HFF-Myc (cell line): ENCODE measurements at regions not wholly inside any gene's neighbourhood (a gene's known extent, or its start where the extent isn't known, plus 50 kb on each side); places are given as distances from the start of the nearest gene placed in this dataset.

ENCODE experiments used
- DNase-seq: peaks from one replicate; pipeline ENCODE4 v3.0.0-alpha.2; 2011; ENCODE audit warnings: low read depth; ENCODE audit errors: extremely low read depth
- H3K4me3 ChIP-seq: replicated peaks from 2 replicates; pipeline ENCODE4 v1.5.1; 2011; ENCODE audit warnings: low read depth, mild to moderate bottlenecking, control low read depth, low read length
- TF ChIP-seq, protein P1 (sequence below): IDR thresholded peaks from 2 replicates; pipeline ENCODE4 v1.5.1; 2012; ENCODE audit warnings: mild to moderate bottlenecking, low read depth, low read length, control low read depth; ENCODE audit errors: missing control alignments

- H3K4me3 ChIP-seq = no peak overlapping the region
- no peak for DNase-seq
- TF ChIP-seq, protein P1, sequence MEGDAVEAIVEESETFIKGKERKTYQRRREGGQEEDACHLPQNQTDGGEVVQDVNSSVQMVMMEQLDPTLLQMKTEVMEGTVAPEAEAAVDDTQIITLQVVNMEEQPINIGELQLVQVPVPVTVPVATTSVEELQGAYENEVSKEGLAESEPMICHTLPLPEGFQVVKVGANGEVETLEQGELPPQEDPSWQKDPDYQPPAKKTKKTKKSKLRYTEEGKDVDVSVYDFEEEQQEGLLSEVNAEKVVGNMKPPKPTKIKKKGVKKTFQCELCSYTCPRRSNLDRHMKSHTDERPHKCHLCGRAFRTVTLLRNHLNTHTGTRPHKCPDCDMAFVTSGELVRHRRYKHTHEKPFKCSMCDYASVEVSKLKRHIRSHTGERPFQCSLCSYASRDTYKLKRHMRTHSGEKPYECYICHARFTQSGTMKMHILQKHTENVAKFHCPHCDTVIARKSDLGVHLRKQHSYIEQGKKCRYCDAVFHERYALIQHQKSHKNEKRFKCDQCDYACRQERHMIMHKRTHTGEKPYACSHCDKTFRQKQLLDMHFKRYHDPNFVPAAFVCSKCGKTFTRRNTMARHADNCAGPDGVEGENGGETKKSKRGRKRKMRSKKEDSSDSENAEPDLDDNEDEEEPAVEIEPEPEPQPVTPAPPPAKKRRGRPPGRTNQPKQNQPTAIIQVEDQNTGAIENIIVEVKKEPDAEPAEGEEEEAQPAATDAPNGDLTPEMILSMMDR = no peak
Measured at GRCh38 chr20:60751826-60752225, 500.2 kb upstream of the CDH4 start.

- no peak for DNase-seq
- TF ChIP-seq, protein P1 = no peak
Measured at GRCh38 chr20:60752741-60753420, 499.2 kb upstream of the CDH4 start.

DNA sequence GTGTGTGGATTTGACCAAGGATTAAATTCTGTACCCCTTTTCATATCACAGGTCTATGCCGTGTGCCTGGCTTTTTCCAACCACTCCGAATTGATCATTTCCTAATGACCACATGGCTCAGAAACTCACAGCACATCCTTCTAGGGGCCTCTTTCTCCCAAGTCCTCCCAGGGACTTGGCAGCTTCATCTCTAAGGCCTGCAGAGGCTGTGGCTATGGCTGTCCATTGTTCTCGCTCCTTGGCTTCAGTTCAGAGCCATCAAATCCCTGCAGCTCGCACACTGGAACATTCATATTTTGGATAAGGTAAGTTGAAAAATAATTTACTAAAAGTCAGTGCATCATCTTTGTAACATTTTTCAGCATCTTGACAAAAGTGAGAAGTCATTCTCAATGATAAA, 497.2 kb upstream of the CDH4 start:
- TF ChIP-seq, protein P1 = no peak
- H3K4me3 ChIP-seq = no peak overlapping the region

More at GRCh38 chr20:60752741-60753420, 499.2 kb upstream of the CDH4 start:
- H3K4me3 ChIP-seq = no peak overlapping the region

DNA sequence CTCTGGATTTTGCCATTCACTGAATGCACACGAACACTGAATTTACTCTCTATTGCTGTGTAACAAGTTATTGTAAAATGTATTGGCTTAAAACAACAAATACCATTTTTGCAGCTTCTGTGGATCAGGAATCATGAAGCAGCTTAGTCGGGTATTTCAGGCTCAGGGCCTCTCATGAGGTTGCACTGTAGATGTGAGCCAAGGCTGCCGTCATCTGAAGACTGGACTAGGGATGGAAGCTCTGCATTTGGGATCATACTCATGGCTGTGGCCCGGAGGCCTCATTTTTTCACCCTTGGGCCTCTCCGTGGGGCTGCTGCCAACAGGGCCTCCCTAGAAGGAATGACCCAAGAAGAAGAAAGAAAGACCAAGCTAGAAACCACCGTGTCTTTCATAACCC, 492.4 kb upstream of the CDH4 start:
- H3K4me3 ChIP-seq = no peak overlapping the region
- no peak for DNase-seq
- TF ChIP-seq, protein P1 = no peak

More for the DNA sequence above, 497.2 kb upstream of the CDH4 start:
- no peak for DNase-seq

DNA sequence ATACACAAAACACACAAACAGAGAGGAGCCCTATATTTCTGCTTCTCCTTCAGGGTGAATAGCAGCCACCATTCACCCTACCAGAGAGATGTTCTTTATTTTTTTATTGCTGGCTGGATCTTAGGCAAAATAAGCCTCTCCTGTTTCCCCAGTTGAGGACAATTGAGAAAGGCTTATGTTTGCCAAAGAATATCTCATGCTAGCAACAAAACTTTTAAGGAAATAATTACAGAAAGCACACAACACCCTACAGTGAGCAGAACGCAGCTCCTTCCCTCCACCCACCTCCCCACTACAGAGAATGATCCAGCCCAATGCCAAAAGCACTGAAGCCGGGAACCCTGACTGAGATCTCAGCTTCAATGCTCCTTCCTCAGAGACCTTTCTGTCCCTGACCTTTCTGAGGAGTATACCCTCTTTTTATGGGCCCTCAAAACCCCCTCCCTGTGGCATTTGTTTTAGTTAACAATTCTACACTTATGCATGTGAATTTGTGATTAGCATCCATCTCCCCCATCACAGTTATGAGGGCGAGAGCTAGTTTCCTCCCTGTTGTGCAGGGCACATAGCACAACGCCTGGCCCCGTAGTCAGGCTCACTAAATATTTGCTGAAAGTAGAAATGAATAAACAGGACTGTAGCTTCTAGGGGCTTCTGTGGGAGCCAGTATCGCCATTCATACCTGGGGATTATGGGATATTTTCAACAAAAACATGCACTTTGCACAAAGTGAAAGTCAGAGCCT, 491.6 kb upstream of the CDH4 start:
- TF ChIP-seq, protein P1 = no peak
- no peak overlapping the region for H3K4me3 ChIP-seq
- DNase-seq = no peak

GRCh38 chr20:60761056-60761455, 491.0 kb upstream of the CDH4 start:
- no peak overlapping the region for H3K4me3 ChIP-seq
- no peak for DNase-seq
- TF ChIP-seq, protein P1 = no peak
